Sigmoid colon (tissue), 3 donors: ENCODE measurements at regions not wholly inside any gene's neighbourhood (a gene's known extent, or its start where the extent isn't known, plus 50 kb on each side); places are given as distances from the start of the nearest gene placed in this dataset.

Source experiments
- POLR2A ChIP-seq, 2 donors: fragments of 450-650 bp; IDR thresholded peaks; one replicate each; pipeline ENCODE4 v1.6.1; 2016; ENCODE audit warnings: antibody characterized with exemption in 2 of 2, mild to moderate bottlenecking in 2 of 2, moderate library complexity in 2 of 2
- TF ChIP-seq, protein P1 (sequence below), 4 experiments: fragments of 450-650 bp in 3 of 4; fragments of 200-600 bp in 1 of 4; IDR thresholded peaks; one replicate each; pipeline ENCODE4 v1.5.1; 2016 to 2019; ENCODE audit warnings: antibody characterized with exemption in 4 of 4, mild to moderate bottlenecking in 3 of 4, moderate library complexity in 2 of 4

DNA sequence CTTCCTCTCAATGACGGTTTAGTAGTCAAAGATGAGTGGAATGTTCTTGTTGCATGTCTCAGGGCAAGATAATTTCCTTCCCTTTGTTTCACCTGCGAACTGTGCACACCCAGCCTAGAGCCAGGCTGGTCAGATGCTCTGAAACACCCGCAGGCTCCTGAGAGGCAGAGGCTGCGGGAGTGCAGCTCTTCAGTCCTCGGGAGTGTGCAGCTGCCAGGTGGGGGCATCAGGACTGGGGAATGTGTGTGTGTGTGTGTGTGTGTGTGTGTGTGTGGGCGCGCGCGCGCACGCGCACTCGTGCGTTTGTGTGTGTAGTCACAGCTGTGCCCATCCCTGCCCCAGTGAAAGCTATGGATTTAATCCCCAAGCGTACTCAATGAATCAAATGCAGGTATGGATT, 136.2 kb upstream of the NTM start:
- TF ChIP-seq, protein P1, sequence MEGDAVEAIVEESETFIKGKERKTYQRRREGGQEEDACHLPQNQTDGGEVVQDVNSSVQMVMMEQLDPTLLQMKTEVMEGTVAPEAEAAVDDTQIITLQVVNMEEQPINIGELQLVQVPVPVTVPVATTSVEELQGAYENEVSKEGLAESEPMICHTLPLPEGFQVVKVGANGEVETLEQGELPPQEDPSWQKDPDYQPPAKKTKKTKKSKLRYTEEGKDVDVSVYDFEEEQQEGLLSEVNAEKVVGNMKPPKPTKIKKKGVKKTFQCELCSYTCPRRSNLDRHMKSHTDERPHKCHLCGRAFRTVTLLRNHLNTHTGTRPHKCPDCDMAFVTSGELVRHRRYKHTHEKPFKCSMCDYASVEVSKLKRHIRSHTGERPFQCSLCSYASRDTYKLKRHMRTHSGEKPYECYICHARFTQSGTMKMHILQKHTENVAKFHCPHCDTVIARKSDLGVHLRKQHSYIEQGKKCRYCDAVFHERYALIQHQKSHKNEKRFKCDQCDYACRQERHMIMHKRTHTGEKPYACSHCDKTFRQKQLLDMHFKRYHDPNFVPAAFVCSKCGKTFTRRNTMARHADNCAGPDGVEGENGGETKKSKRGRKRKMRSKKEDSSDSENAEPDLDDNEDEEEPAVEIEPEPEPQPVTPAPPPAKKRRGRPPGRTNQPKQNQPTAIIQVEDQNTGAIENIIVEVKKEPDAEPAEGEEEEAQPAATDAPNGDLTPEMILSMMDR (IDR thresholded peaks at IDR 0.05) = no peak
- no peak for TF ChIP-seq POLR2A (IDR thresholded peaks at IDR 0.05)
